Type B pancreatic cell (in vitro differentiated cells): ENCODE measurements at regions not wholly inside any gene's neighbourhood (a gene's known extent, or its start where the extent isn't known, plus 50 kb on each side); places are given as distances from the start of the nearest gene placed in this dataset.

ENCODE experiments used
- DNase-seq: peaks from one replicate; pipeline ENCODE4 v3.0.0; 2021; ENCODE audit warnings: mixed read lengths; ENCODE audit not compliant: unreplicated experiment; ENCODE audit errors: extremely low spot score
- H3K27ac Mint-ChIP-seq: 2 replicates; pipeline ENCODE4 v1.8.0; 2021; ENCODE audit warnings: mild to moderate bottlenecking, mixed read lengths
- H3K27me3 Mint-ChIP-seq: 2 replicates; pipeline ENCODE4 v1.8.0; 2021; ENCODE audit warnings: mixed read lengths
- H3K36me3 Mint-ChIP-seq: 2 replicates; pipeline ENCODE4 v1.8.0; 2021; ENCODE audit warnings: mixed read lengths
- H3K4me1 Mint-ChIP-seq: one replicate; pipeline ENCODE4 v1.8.0; 2021; ENCODE audit warnings: mixed read lengths; ENCODE audit not compliant: unreplicated experiment
- H3K4me3 Mint-ChIP-seq: 2 replicates; pipeline ENCODE4 v1.8.0; 2021; ENCODE audit warnings: mild to moderate bottlenecking, mixed read lengths
- H3K9me3 Mint-ChIP-seq: 2 replicates; pipeline ENCODE4 v1.8.0; 2021; ENCODE audit warnings: mixed read lengths
- TF ChIP-seq, protein P1 (sequence below): fragments of 200-600 bp; sonication (generic); conservative IDR thresholded peaks from 2 replicates; pipeline ENCODE4 v1.5.0; 2021; ENCODE audit warnings: antibody characterized with exemption, mild to moderate bottlenecking

GRCh38 chr15:26020871-26021270 lies 157.7 kb upstream of the ATP10A start:
- Mint-ChIP-seq H3K9me3 (no peaks in the 10 kb centered on the region), H3K4me3 (peak overlapping the region; percentile 19), H3K36me3 (no peaks in the 10 kb centered on the region), H3K27ac (no peak overlapping the region), H3K4me1 (no peaks in the 10 kb centered on the region), H3K27me3 (no peaks in the 10 kb centered on the region)
- DNase-seq: no peak
- TF ChIP-seq, protein P1, sequence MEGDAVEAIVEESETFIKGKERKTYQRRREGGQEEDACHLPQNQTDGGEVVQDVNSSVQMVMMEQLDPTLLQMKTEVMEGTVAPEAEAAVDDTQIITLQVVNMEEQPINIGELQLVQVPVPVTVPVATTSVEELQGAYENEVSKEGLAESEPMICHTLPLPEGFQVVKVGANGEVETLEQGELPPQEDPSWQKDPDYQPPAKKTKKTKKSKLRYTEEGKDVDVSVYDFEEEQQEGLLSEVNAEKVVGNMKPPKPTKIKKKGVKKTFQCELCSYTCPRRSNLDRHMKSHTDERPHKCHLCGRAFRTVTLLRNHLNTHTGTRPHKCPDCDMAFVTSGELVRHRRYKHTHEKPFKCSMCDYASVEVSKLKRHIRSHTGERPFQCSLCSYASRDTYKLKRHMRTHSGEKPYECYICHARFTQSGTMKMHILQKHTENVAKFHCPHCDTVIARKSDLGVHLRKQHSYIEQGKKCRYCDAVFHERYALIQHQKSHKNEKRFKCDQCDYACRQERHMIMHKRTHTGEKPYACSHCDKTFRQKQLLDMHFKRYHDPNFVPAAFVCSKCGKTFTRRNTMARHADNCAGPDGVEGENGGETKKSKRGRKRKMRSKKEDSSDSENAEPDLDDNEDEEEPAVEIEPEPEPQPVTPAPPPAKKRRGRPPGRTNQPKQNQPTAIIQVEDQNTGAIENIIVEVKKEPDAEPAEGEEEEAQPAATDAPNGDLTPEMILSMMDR: no peak

- TF ChIP-seq, protein P1: no peak
- no peak overlapping the region for H3K4me3 Mint-ChIP-seq
- H3K27ac Mint-ChIP-seq: no peak overlapping the region
- no peaks in the 10 kb centered on the region for H3K9me3 Mint-ChIP-seq
- DNase-seq: no peak
- H3K36me3 Mint-ChIP-seq: no peaks in the 10 kb centered on the region
- H3K4me1 Mint-ChIP-seq: no peaks in the 10 kb centered on the region
- H3K27me3 Mint-ChIP-seq: no peaks in the 10 kb centered on the region
These were observed 154.5 kb upstream of the ATP10A start for GRCh38 chr15:26017665-26018064.

GRCh38 chr15:26015516-26016075 lies 152.5 kb upstream of the ATP10A start:
- H3K4me3 Mint-ChIP-seq: no peak overlapping the region
- no peaks in the 10 kb centered on the region for H3K9me3 Mint-ChIP-seq
- no peak overlapping the region for H3K27ac Mint-ChIP-seq
- no peaks in the 10 kb centered on the region for H3K4me1 Mint-ChIP-seq
- no peaks in the 10 kb centered on the region for H3K36me3 Mint-ChIP-seq
- H3K27me3 Mint-ChIP-seq: no peaks in the 10 kb centered on the region
- TF ChIP-seq, protein P1: no peak
- DNase-seq: no peak

- DNase-seq: no peak
- Mint-ChIP-seq H3K9me3 (no peaks in the 10 kb centered on the region), H3K4me1 (no peaks in the 10 kb centered on the region), H3K27me3 (no peaks in the 10 kb centered on the region), H3K4me3 (no peak overlapping the region), H3K36me3 (no peaks in the 10 kb centered on the region), H3K27ac (no peak overlapping the region)
- TF ChIP-seq, protein P1: no peak
These were observed 150.9 kb upstream of the ATP10A start for GRCh38 chr15:26013981-26014380.

DNA sequence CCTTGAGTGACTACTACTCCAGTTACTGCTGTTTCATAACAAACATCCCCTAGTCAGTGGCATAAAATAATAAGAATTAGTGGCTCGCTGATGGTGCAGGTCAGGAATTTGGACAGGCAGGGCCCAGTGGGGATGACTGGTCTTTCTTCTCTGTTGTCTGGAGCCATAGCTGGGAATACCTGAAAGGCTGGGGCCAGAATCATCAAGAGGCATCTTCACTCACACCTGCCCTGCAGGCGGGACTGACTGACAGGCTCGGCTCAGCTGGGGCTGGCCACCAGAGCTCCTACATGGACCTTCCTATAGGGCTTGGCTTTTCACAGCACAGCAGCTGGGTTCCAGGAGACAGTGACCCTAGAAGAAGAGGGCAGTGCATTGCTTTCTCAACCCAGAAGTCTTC lies 148.8 kb upstream of the ATP10A start:
- no peaks in the 10 kb centered on the region for H3K4me1 Mint-ChIP-seq
- no peak overlapping the region for H3K4me3 Mint-ChIP-seq
- TF ChIP-seq, protein P1: no peak
- H3K27me3 Mint-ChIP-seq: no peaks in the 10 kb centered on the region
- no peak for DNase-seq
- H3K27ac Mint-ChIP-seq: peak overlapping the region; percentile 41
- no peaks in the 10 kb centered on the region for H3K36me3 Mint-ChIP-seq
- no peaks in the 10 kb centered on the region for H3K9me3 Mint-ChIP-seq

- Mint-ChIP-seq H3K36me3 (no peaks in the 10 kb centered on the region), H3K4me1 (no peaks in the 10 kb centered on the region), H3K27me3 (no peaks in the 10 kb centered on the region), H3K27ac (no peak overlapping the region), H3K4me3 (no peak overlapping the region), H3K9me3 (no peaks in the 10 kb centered on the region)
- TF ChIP-seq, protein P1: no peak
- DNase-seq: no peak
These were observed 144.0 kb upstream of the ATP10A start for GRCh38 chr15:26007151-26007550.
